K562 (cell line): ENCODE measurements at regions not wholly inside any gene's neighbourhood (a gene's known extent, or its start where the extent isn't known, plus 50 kb on each side); places are given as distances from the start of the nearest gene placed in this dataset.

Experiments used
- EWSR1 ChIP-seq: fragments of 450-650 bp; IDR thresholded peaks from 2 replicates; pipeline ENCODE4 v1.6.1; 2018; ENCODE audit warnings: borderline replicate concordance, mild to moderate bottlenecking, low read depth, moderate library complexity; ENCODE audit not compliant: partially characterized antibody
- GATA2 ChIP-seq: sonication (generic); formaldehyde crosslinking; IDR thresholded peaks from 2 replicates; pipeline ENCODE4 v1.4.0; 2020; ENCODE audit warnings: mild to moderate bottlenecking, missing genetic modification reagents
- PCBP1 ChIP-seq: fragments of 200-400 bp; formaldehyde crosslinking; IDR thresholded peaks from 2 replicates; pipeline ENCODE4 v1.6.1; 2018; ENCODE audit warnings: mild to moderate bottlenecking, low read depth, low read length; ENCODE audit not compliant: poor library complexity, severe bottlenecking
- PKNOX1 ChIP-seq: fragments of 450-650 bp; IDR thresholded peaks from 2 replicates; pipeline ENCODE4 v1.6.1; 2016
- PTBP1 ChIP-seq: fragments of 200-400 bp; formaldehyde crosslinking; IDR thresholded peaks from 2 replicates; pipeline ENCODE4 v1.6.1; 2017; ENCODE audit warnings: low read depth, low read length
- RBM25 ChIP-seq: fragments of 200-400 bp; formaldehyde crosslinking; IDR thresholded peaks from 2 replicates; pipeline ENCODE4 v1.6.1; 2018; ENCODE audit warnings: low read length, low read depth, moderate library complexity; ENCODE audit not compliant: severe bottlenecking
- SETDB1 ChIP-seq: IDR thresholded peaks from one replicate; pipeline ENCODE4 v1.6.1; 2012; ENCODE audit warnings: low read length, control low read depth, inconsistent platforms
- WHSC1 ChIP-seq: IDR thresholded peaks from one replicate; pipeline ENCODE4 v1.6.1; 2012; ENCODE audit warnings: low read length, control low read depth, inconsistent platforms
- ZBTB40 ChIP-seq, 2 experiments: fragments of 450-650 bp in 1 of 2; sonication (generic) in 1 of 2; formaldehyde crosslinking in 1 of 2; IDR thresholded peaks; 2 replicates each; pipeline versions ENCODE4 v1.7.1 to v1.9.0; 2016 to 2022; ENCODE audit warnings: inconsistent platforms in 1 of 2, mild to moderate bottlenecking in 1 of 2, missing genetic modification reagents in 1 of 2
- ZNF398 ChIP-seq: fragments of 250-450 bp; sonication (Bioruptor Pico); IDR thresholded peaks from 2 replicates; pipeline ENCODE4 v1.8.0; 2021; ENCODE audit warnings: moderate library complexity, mild to moderate bottlenecking, inconsistent platforms
- ZNF764 ChIP-seq: fragments of 250-450 bp; sonication (Bioruptor Pico); IDR thresholded peaks from 2 replicates; pipeline ENCODE4 v1.4.0; 2020; ENCODE audit warnings: low read depth, mild to moderate bottlenecking, moderate library complexity

- TF ChIP-seq ZBTB40 (IDR thresholded peaks at IDR 0.05) (no peak), ZBTB40 (CRISPR knock-in tag; IDR thresholded peaks at IDR 0.05) (no peak), RBM25 (no peak), SETDB1 (no peak), PTBP1 (no peak), PKNOX1 (no peak), WHSC1 (no peak), PCBP1 (no peak), GATA2 (no peak), EWSR1 (no peak), ZNF398 (CRISPR knock-in tag) (no peak), ZNF764 (CRISPR knock-in tag) (no peak)
These were observed 1044.0 kb upstream of the ADGRL4 start (continued) for GRCh38 chr1:80050523-80050922.
